Hepatocyte (in vitro differentiated cells): ENCODE measurements at regions not wholly inside any gene's neighbourhood (a gene's known extent, or its start where the extent isn't known, plus 50 kb on each side); places are given as distances from the start of the nearest gene placed in this dataset.
"Not testable (repeated sequence)": the region's sequence is repeated elsewhere in the genome, so short reads cannot be mapped to it uniquely, and the experiment has no call there.

ENCODE experiments used
- DNase-seq: peaks from one replicate; pipeline ENCODE4 v3.0.0-alpha.2; 2016; ENCODE audit warnings: low spot score
- H2AFZ ChIP-seq: fragments of 200-600 bp; sonication (generic); 2 replicates; pipeline ENCODE4 v1.6.0; 2016; ENCODE audit warnings: antibody characterized with exemption, mild to moderate bottlenecking
- H3K27ac ChIP-seq: fragments of 200-600 bp; sonication (generic); 2 replicates; pipeline ENCODE4 v1.5.1; 2016; ENCODE audit warnings: mild to moderate bottlenecking
- H3K27me3 ChIP-seq: fragments of 200-600 bp; sonication (generic); 2 replicates; pipeline ENCODE4 v1.6.1; 2016
- H3K36me3 ChIP-seq: fragments of 200-600 bp; sonication (generic); replicated peaks from 2 replicates; pipeline ENCODE4 v1.5.1; 2016; ENCODE audit warnings: low read depth; ENCODE audit not compliant: insufficient read depth
- H3K4me1 ChIP-seq: fragments of 200-600 bp; sonication (generic); 2 replicates; pipeline ENCODE4 v1.5.1; 2016; ENCODE audit warnings: mild to moderate bottlenecking, moderate library complexity; ENCODE audit not compliant: insufficient read depth
- H3K4me2 ChIP-seq: fragments of 200-600 bp; sonication (generic); 2 replicates; pipeline ENCODE4 v1.6.0; 2016
- H3K4me3 ChIP-seq: fragments of 200-600 bp; sonication (generic); 2 replicates; pipeline ENCODE4 v1.5.1; 2016; ENCODE audit warnings: mild to moderate bottlenecking
- H3K79me2 ChIP-seq: fragments of 200-600 bp; sonication (generic); 2 replicates; pipeline ENCODE4 v1.6.0; 2017; ENCODE audit warnings: mild to moderate bottlenecking
- H3K9me2 ChIP-seq: fragments of 200-600 bp; sonication (generic); replicated peaks from 2 replicates; pipeline ENCODE4 v1.6.0; 2017; ENCODE audit warnings: mild to moderate bottlenecking; ENCODE audit not compliant: insufficient read depth
- H3K9me3 ChIP-seq: fragments of 200-600 bp; sonication (generic); 2 replicates; pipeline ENCODE4 v1.5.1; 2016; ENCODE audit warnings: low read depth, mild to moderate bottlenecking
- H4K20me1 ChIP-seq: fragments of 200-600 bp; sonication (generic); 2 replicates; pipeline ENCODE4 v1.6.0; 2016; ENCODE audit warnings: mild to moderate bottlenecking; ENCODE audit not compliant: insufficient read depth, poor library complexity, severe bottlenecking
- CTCF ChIP-seq: fragments of 200-600 bp; sonication (generic); IDR thresholded peaks from 2 replicates; pipeline ENCODE4 v1.5.1; 2016; ENCODE audit warnings: antibody characterized with exemption, mild to moderate bottlenecking; ENCODE audit not compliant: poor library complexity
- EZH2 ChIP-seq: fragments of 200-600 bp; sonication (generic); IDR thresholded peaks from 2 replicates; pipeline ENCODE4 v1.6.1; 2016; ENCODE audit warnings: antibody characterized with exemption, mild to moderate bottlenecking, borderline replicate concordance
- EZH2phosphoT487 ChIP-seq: fragments of 200-600 bp; sonication (generic); IDR thresholded peaks from one replicate; pipeline ENCODE4 v1.6.1; 2018; ENCODE audit warnings: antibody characterized with exemption, mild to moderate bottlenecking, low read depth, moderate library complexity; ENCODE audit not compliant: unreplicated experiment, severe bottlenecking
- WGBS: methylation state at CpG from one replicate; pipeline ENCODE4 v1.1.6; 2016; ENCODE audit warnings: low lambda C conversion rate; ENCODE audit errors: missing lambda C conversion rate; 5-methylcytosine and 5-hydroxymethylcytosine counted together

DNA sequence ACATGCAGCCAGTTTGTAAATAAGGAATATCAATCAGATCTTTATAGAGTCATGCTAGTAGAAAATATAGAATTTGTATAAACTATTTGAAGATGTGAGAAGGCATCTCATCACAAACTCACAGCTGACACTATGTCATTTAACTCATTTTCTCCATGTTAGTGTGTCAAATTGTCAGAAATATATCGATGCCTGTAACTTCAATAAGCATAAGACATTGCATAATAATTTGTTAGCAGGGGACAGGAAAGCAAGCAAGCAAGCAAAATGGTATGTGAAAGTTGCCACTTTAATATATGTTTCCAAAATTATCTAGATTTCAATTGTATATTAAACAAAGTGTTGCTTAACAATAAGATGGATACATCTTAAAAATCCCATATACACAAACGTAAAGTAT, 571.0 kb downstream of the ARL4A start:
- no peak for TF ChIP-seq CTCF
- TF ChIP-seq EZH2 = no peak
- TF ChIP-seq EZH2phosphoT487 = no peak
- no peak for DNase-seq
- H2AFZ ChIP-seq = no peak overlapping the region
- H3K79me2 ChIP-seq = no peaks in the 10 kb centered on the region
- no peak overlapping the region for H3K4me3 ChIP-seq
- no peak overlapping the region for H3K4me2 ChIP-seq
- H3K27me3 ChIP-seq = no peaks in the 10 kb centered on the region
- H3K36me3 ChIP-seq = no peaks in the 10 kb centered on the region
- H4K20me1 ChIP-seq = no peaks in the 10 kb centered on the region
- H3K9me2 ChIP-seq = no peaks in the 10 kb centered on the region
- H3K4me1 ChIP-seq = no peaks in the 10 kb centered on the region
- no peaks in the 10 kb centered on the region for H3K9me3 ChIP-seq
- 92% methylated on average over 2 of the region's 2 CpGs for WGBS
- H3K27ac ChIP-seq = no peak overlapping the region

GRCh38 chr7:13259930-13260329, 572.5 kb downstream of the ARL4A start:
- Histone ChIP-seq H3K27me3 (peaks cover 6% of the 10 kb centered on the region), H3K4me2 (no peak overlapping the region), H3K27ac (no peak overlapping the region), H3K4me1 (no peaks in the 10 kb centered on the region), H2AFZ (no peak overlapping the region), H4K20me1 (no peaks in the 10 kb centered on the region), H3K36me3 (no peaks in the 10 kb centered on the region), H3K79me2 (no peaks in the 10 kb centered on the region), H3K9me3 (no peaks in the 10 kb centered on the region), H3K9me2 (no peaks in the 10 kb centered on the region), H3K4me3 (no peak overlapping the region)
- DNase-seq = no peak
- no peak for TF ChIP-seq EZH2
- no peak for TF ChIP-seq EZH2phosphoT487
- no peak for TF ChIP-seq CTCF

DNA sequence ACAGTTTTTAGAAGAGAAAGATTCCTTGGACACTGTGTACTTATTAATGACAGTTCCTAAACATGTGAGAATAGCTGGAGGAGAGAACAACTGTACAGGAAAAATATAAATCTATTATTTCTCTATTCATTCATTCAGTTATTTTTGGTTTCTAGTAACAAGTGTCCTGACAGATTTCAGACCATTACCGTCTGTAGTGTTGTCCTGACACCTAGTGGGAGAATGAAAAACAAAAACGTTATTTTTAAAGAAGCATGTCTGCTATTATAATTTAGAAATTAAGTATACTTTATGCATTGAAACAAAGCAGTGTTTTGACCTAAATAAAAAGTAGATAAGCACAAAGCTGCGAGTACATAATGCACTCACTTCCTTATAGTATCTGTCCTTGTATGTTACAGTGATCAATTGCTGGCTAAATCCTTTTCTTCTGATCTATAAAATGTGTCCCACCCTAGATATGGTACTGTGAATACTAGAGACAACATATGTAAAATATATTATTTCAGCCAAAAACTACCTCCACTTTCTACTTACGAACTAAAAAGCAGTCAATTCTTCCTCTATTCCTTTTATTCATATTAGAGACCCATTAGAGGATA, 575.6 kb downstream of the ARL4A start:
- peak; percentile 57 for DNase-seq
- Histone ChIP-seq H3K27ac (no peak overlapping the region), H3K27me3 (peaks cover 6% of the 10 kb centered on the region), H3K4me2 (no peak overlapping the region), H2AFZ (no peak overlapping the region), H3K79me2 (no peaks in the 10 kb centered on the region), H3K9me2 (no peaks in the 10 kb centered on the region), H3K4me3 (no peak overlapping the region), H3K4me1 (no peaks in the 10 kb centered on the region), H3K36me3 (no peaks in the 10 kb centered on the region), H4K20me1 (no peaks in the 10 kb centered on the region), H3K9me3 (no peaks in the 10 kb centered on the region)
- 8% methylated on average over 4 of the region's 4 CpGs for WGBS
- TF ChIP-seq CTCF (peak; percentile 82), EZH2phosphoT487 (no peak)

GRCh38 chr7:13265271-13265670, 577.8 kb downstream of the ARL4A start:
- Histone ChIP-seq H3K4me2 (no peak overlapping the region), H4K20me1 (no peaks in the 10 kb centered on the region), H3K27ac (no peak overlapping the region), H3K79me2 (no peaks in the 10 kb centered on the region), H3K36me3 (no peaks in the 10 kb centered on the region), H3K4me3 (no peak overlapping the region), H3K27me3 (peaks cover 6% of the 10 kb centered on the region), H3K9me2 (no peaks in the 10 kb centered on the region), H3K9me3 (no peaks in the 10 kb centered on the region), H2AFZ (no peak overlapping the region), H3K4me1 (no peaks in the 10 kb centered on the region)
- TF ChIP-seq EZH2phosphoT487 (no peak), CTCF (no peak), EZH2 (no peak)
- no peak for DNase-seq
- 90% methylated on average over 2 of the region's 2 CpGs for WGBS

GRCh38 chr7:13274205-13274604, 586.8 kb downstream of the ARL4A start:
- not testable (repeated sequence) for H3K9me3 ChIP-seq, H4K20me1 ChIP-seq, H3K4me1 ChIP-seq, H3K4me3 ChIP-seq, H2AFZ ChIP-seq, H3K27ac ChIP-seq, H3K27me3 ChIP-seq, H3K4me2 ChIP-seq, H3K36me3 ChIP-seq, H3K9me2 ChIP-seq, H3K79me2 ChIP-seq, DNase-seq
- 89% methylated on average over 9 of the region's 9 CpGs for WGBS
